ENCODE measurements at regions not wholly inside any gene's neighbourhood (a gene's known extent, or its start where the extent isn't known, plus 50 kb on each side); places are given as distances from the start of the nearest gene placed in this dataset.
"Not testable (repeated sequence)": the region's sequence is repeated elsewhere in the genome, so short reads cannot be mapped to it uniquely, and the experiment has no call there.

DNA sequence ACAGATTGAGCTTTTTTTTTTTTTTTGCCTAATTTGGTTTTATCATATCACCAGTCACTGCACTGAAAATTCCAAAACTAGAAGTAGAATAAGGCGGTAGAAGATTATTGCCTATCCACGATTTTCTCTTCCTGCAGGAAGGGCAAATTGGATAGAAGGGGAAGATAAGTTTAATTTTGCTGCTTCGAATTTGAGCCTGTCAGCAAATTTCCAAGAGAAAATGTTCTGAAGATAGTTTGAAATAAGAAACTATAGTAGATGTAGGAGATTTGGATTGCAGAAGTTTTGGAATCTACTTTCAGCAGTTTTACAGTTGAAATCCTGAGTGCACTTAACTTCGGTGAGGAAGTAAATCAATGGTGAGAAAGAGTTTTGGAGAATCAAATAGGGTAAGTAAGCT, 164.9 kb downstream of the PTBP2 start:
- Histone ChIP-seq H3K4me1 (no peaks in the 10 kb centered on the region), H3K27me3 (no peaks in the 10 kb centered on the region), H3K4me3 (no peak overlapping the region), H3K9me3 (peaks cover 0 to 24% of the 10 kb centered on the region in 2 donors), H3K36me3 (no peaks in the 10 kb centered on the region), H3K27ac (no peak overlapping the region)
- ATAC-seq (no peak), DNase-seq (no peak)
- intact Hi-C loops (cut with DNase I), result no loop called here
- no peak for TF ChIP-seq CTCF (IDR thresholded peaks at IDR 0.05)

- Histone ChIP-seq H3K9me3 (peaks cover 0 to 26% of the 10 kb centered on the region in 2 donors), H3K27ac (no peak overlapping the region), H3K36me3 (no peaks in the 10 kb centered on the region), H3K27me3 (no peaks in the 10 kb centered on the region), H3K4me3 (no peak overlapping the region), H3K4me1 (no peaks in the 10 kb centered on the region)
- DNase-seq (no peak), ATAC-seq (no peak)
- no peak for TF ChIP-seq CTCF (IDR thresholded peaks at IDR 0.05)
- intact Hi-C loops (cut with DNase I), result no loop called here
Observed at GRCh38 chr1:96887501-96887900, 165.9 kb downstream of the PTBP2 start.

DNA sequence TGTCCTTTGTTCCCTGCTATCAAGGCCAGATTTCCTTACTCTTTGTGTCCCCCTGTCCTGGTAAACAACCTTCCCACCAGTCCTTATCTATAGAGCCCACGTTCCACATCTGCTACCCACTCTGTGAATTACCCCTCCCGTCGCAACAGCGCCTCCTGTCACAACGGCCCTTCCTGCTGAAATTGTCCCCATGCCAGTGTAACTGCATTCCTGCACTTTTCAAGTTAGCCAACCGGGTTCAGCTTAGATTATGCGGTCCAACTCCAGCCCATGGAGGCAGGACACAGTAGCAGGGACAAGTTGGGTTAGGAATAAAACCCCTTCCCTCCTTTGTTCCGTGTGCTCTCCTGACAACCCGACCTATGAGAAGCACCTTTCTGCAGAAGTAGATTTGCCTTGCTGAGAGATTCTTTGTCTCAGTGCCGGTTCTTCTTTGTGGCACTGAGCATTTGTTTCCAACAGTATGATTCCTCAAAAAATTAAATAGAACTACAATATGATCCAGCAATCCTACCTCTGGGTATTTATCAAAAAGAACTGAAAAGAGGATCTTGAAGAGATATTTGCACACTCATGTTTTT, 180.3 kb downstream of the PTBP2 start:
- H3K36me3 ChIP-seq, result no peaks in the 10 kb centered on the region
- no peak for ATAC-seq
- peaks cover 0 to 23% of the 10 kb centered on the region in 2 donors for H3K9me3 ChIP-seq
- intact Hi-C loops (cut with DNase I), result no loop called here
- no peak overlapping the region for H3K4me3 ChIP-seq
- no peak overlapping the region for H3K27ac ChIP-seq
- TF ChIP-seq CTCF (IDR thresholded peaks at IDR 0.05), result no peak
- DNase-seq, result no peak
- no peaks in the 10 kb centered on the region for H3K27me3 ChIP-seq
- H3K4me1 ChIP-seq, result no peaks in the 10 kb centered on the region

DNA sequence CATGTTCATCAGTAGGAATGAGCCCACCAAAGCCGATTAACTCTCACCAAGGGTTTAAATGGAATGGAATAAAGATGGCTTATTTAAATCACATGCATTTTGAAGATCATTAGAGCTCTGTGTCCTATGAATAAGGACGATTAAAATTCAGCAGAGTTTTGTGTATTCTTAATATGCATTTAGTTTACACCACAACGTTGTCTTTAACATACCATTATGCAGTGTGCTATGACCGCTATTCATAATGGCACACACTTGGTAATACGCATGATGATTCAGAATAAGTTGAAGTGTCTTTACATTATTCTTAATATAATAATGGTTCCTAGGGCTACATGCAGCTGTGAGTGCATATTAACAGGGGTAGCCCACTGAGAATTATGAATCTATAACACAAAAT, 190.7 kb downstream of the PTBP2 start:
- no peaks in the 10 kb centered on the region for H3K36me3 ChIP-seq

GRCh38 chr1:96915701-96916100, 194.1 kb downstream of the PTBP2 start:
- ATAC-seq; DNase-seq; H3K9me3 ChIP-seq; H3K4me1 ChIP-seq; H3K27me3 ChIP-seq; H3K4me3 ChIP-seq; H3K36me3 ChIP-seq; intact Hi-C loops (cut with DNase I); H3K27ac ChIP-seq: not testable (repeated sequence)

More for the DNA sequence above, 190.7 kb downstream of the PTBP2 start:
- ATAC-seq (no peak), DNase-seq (no peak)
- TF ChIP-seq CTCF (IDR thresholded peaks at IDR 0.05), result no peak
- Histone ChIP-seq H3K4me3 (no peak overlapping the region), H3K27ac (no peak overlapping the region), H3K4me1 (no peaks in the 10 kb centered on the region), H3K27me3 (no peaks in the 10 kb centered on the region), H3K9me3 (no peaks in the 10 kb centered on the region)
- intact Hi-C loops (cut with DNase I), result no loop called here

DNA sequence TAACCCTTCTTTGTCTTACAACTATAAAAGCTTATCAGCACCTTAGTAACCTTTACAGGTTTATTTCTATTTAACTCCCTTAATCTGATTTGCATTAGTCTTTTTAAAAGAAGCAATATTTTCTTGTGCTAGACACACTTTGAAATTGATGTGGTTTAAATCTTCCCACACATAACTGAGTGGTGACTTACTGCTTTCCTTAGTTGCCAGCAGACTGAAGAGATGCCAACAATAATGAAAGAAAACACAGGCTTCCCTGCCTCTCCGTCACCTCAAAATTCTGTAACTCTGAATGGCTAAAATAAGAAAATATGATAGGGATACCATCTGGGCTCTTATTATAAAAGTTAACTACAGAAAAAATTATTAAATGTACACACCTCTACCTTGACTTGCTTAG, 196.8 kb downstream of the PTBP2 start:
- Histone ChIP-seq H3K4me3 (no peak overlapping the region), H3K27ac (no peak overlapping the region), H3K36me3 (no peaks in the 10 kb centered on the region), H3K4me1 (no peaks in the 10 kb centered on the region), H3K9me3 (peaks cover 0 to 7% of the 10 kb centered on the region in 2 donors), H3K27me3 (no peaks in the 10 kb centered on the region)
- intact Hi-C loops (cut with DNase I), result no loop called here
- no peak for ATAC-seq
- no peak for TF ChIP-seq CTCF (IDR thresholded peaks at IDR 0.05)
- peak in 1 of 4 donors; percentile 2 for DNase-seq
